Caco-2 (cell line): ENCODE measurements at regions not wholly inside any gene's neighbourhood (a gene's known extent, or its start where the extent isn't known, plus 50 kb on each side); places are given as distances from the start of the nearest gene placed in this dataset.

Source experiments
- BruUV-seq: library from RNA; stranded (reverse); fragments of 400-500 nt; replicated peaks from 2 replicates; lab custom pipeline; 2021; lab: Mats Ljungman, UMichigan
- CTCF ChIA-PET: fragments of 300-600 bp; sonication (Branson Sonifier 250); formaldehyde crosslinking; loops from one replicate; lab custom pipeline; 2022; ENCODE audit warnings: antibody characterized with exemption; lab: Charles Lee
- POLR2A ChIA-PET: fragments of 300-600 bp; sonication (Branson Sonifier 250); formaldehyde crosslinking; loops from one replicate; lab custom pipeline; 2022; ENCODE audit warnings: antibody characterized with exemption; lab: Charles Lee
- DNase-seq, 2 experiments: peaks; one replicate each; pipeline versions ENCODE4 v3.0.0 to v3.0.0-alpha.2; 2020 to 2022
- H3K27me3 ChIP-seq: replicated peaks from 2 replicates; pipeline ENCODE4 v1.6.0; 2011; ENCODE audit warnings: low read length; ENCODE audit not compliant: control insufficient read depth, insufficient read depth
- H3K36me3 ChIP-seq: 2 replicates; pipeline ENCODE4 v1.5.1; 2011; ENCODE audit warnings: low read length; ENCODE audit not compliant: control insufficient read depth, insufficient read depth
- H3K4me1 ChIP-seq: fragments of 250-450 bp; sonication (Bioruptor Pico); 2 replicates; pipeline ENCODE4 v1.5.1; 2020; ENCODE audit warnings: mild to moderate bottlenecking
- H3K4me3 ChIP-seq: 2 replicates; pipeline ENCODE4 v1.5.1; 2011; ENCODE audit warnings: low read depth, mild to moderate bottlenecking, control low read depth, low read length
- H3K9me3 ChIP-seq: fragments of 250-450 bp; sonication (Bioruptor Pico); 2 replicates; pipeline ENCODE4 v1.5.1; 2020; ENCODE audit warnings: mild to moderate bottlenecking, moderate library complexity
- H3K27ac Mint-ChIP-seq: one replicate; pipeline ENCODE4 v1.8.0; 2022; ENCODE audit warnings: mixed read lengths; ENCODE audit not compliant: unreplicated experiment
- H3K27me3 Mint-ChIP-seq: one replicate; pipeline ENCODE4 v1.8.0; 2022; ENCODE audit warnings: mixed read lengths; ENCODE audit not compliant: insufficient read depth, unreplicated experiment
- H3K36me3 Mint-ChIP-seq: one replicate; pipeline ENCODE4 v1.8.0; 2022; ENCODE audit warnings: mild to moderate bottlenecking, mixed read lengths; ENCODE audit not compliant: insufficient read depth, unreplicated experiment
- H3K4me1 Mint-ChIP-seq: one replicate; pipeline ENCODE4 v1.8.0; 2022; ENCODE audit warnings: low read depth, mixed read lengths; ENCODE audit not compliant: unreplicated experiment
- H3K4me3 Mint-ChIP-seq: one replicate; pipeline ENCODE4 v1.8.0; 2022; ENCODE audit warnings: mild to moderate bottlenecking, moderate library complexity, mixed read lengths; ENCODE audit not compliant: unreplicated experiment
- H3K9me3 Mint-ChIP-seq: one replicate; pipeline ENCODE4 v1.8.0; 2022; ENCODE audit warnings: mixed read lengths; ENCODE audit not compliant: unreplicated experiment
- intact Hi-C: fragments of 100-400 bp; cut with micrococcal nuclease; formaldehyde crosslinking; loops from one replicate; pipeline ENCODE4 v1.10.0; 2022; ENCODE audit not compliant: unreplicated experiment
- TF ChIP-seq, protein P1 (sequence below), 2 experiments: fragments of 200-600 bp in 1 of 2; IDR thresholded peaks; 1 replicate in 1 of 2; 2 replicates in 1 of 2; pipeline versions ENCODE4 v1.5.1 to v1.8.0; 2011 to 2022; ENCODE audit warnings: antibody characterized with exemption in 1 of 2, control low read depth in 1 of 2, inconsistent platforms in 1 of 2, low read depth in 1 of 2, low read length in 1 of 2, mild to moderate bottlenecking in 1 of 2, moderate library complexity in 1 of 2; ENCODE audit not compliant: insufficient read depth in 1 of 2, severe bottlenecking in 1 of 2, unreplicated experiment in 1 of 2

DNA sequence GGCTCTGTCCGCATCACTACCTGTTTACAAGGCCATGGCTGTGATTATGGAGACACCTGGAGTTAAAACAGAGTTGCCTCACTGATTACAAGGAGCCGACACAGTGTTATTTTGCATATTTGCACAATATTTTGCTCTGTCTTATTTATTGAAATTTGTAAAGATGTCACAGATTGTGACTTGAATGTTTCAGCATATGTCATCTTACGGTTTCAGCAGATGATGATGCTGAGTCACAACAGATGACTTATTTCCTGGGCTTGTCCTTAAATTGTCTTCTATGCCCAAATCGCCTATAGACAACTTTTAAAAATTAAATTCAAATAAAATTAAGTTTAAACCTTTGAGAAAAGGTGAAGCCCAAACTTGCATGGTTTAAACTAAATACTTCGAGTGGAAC lies 87.1 kb upstream of the INPP4B start:
- no peaks in the 10 kb centered on the region for H3K27me3 ChIP-seq
- Mint-ChIP-seq H3K9me3 (no peaks in the 10 kb centered on the region), H3K4me3 (no peak overlapping the region), H3K4me1 (peaks cover 7% of the 10 kb centered on the region), H3K27ac (no peak overlapping the region), H3K36me3 (no peaks in the 10 kb centered on the region), H3K27me3 (no peaks in the 10 kb centered on the region)
- TF ChIP-seq, protein P1, sequence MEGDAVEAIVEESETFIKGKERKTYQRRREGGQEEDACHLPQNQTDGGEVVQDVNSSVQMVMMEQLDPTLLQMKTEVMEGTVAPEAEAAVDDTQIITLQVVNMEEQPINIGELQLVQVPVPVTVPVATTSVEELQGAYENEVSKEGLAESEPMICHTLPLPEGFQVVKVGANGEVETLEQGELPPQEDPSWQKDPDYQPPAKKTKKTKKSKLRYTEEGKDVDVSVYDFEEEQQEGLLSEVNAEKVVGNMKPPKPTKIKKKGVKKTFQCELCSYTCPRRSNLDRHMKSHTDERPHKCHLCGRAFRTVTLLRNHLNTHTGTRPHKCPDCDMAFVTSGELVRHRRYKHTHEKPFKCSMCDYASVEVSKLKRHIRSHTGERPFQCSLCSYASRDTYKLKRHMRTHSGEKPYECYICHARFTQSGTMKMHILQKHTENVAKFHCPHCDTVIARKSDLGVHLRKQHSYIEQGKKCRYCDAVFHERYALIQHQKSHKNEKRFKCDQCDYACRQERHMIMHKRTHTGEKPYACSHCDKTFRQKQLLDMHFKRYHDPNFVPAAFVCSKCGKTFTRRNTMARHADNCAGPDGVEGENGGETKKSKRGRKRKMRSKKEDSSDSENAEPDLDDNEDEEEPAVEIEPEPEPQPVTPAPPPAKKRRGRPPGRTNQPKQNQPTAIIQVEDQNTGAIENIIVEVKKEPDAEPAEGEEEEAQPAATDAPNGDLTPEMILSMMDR (IDR thresholded peaks at IDR 0.05; ENCODE audit: insufficient read depth in 1 of 2, low read depth in 1 of 2, low read length in 1 of 2, severe bottlenecking in 1 of 2, unreplicated experiment in 1 of 2), result no peak
- intact Hi-C loops, result no loop called here
- no peak overlapping the region for H3K4me3 ChIP-seq
- no peak for DNase-seq
- H3K9me3 ChIP-seq, result no peaks in the 10 kb centered on the region
- ChIA-PET POLR2A (no interaction called here), CTCF (no interaction called here)
- H3K36me3 ChIP-seq, result no peaks in the 10 kb centered on the region
- no TSS peak for BruUV-seq
- H3K4me1 ChIP-seq, result no peaks in the 10 kb centered on the region

DNA sequence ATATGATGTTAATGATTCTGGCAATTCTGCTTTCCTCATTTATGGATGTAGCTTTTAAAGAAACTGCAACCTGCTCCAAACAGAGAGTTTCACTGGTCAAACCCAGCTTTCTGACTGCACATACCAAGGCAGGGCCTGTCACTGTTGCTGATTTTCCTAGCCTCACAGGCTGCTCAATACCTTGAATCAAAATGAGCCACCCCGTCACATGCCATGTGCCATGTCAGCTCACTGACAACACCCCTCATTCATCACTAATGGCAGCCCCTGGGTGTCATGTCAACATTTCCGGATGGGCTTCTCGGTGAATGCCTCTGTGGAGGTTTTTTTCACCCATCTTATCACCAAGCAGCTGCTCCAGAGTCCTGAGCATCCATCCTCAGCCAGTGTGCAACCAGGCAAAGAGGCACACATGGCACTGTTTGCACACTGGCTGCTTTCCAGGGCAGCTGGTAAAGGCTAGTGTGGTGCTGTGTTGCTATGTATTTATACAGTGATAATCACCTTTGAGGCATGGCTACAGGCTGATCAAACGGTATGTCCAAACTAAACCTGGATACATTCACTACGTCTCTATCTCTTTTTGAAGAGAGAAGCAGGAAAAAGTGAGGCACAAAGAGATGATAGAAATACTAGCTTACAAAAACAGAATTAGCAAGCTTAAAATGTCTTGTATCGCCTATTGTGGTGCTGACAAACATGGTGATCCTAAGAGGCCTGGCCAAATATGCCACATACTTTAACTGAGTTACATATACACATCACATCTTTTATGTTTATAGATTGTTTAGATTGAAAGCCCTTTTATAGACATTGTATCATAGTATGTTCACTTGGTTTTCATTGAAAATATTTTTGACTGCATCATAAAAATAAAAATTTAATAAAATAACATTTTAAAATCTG lies 94.6 kb upstream of the INPP4B start:
- ChIA-PET POLR2A (no interaction called here), CTCF (no interaction called here)
- Mint-ChIP-seq H3K4me3 (no peak overlapping the region), H3K36me3 (no peaks in the 10 kb centered on the region), H3K4me1 (no peaks in the 10 kb centered on the region), H3K27me3 (peaks cover 5% of the 10 kb centered on the region), H3K27ac (no peak overlapping the region), H3K9me3 (no peaks in the 10 kb centered on the region)
- Histone ChIP-seq H3K4me1 (no peaks in the 10 kb centered on the region), H3K27me3 (no peaks in the 10 kb centered on the region), H3K9me3 (no peaks in the 10 kb centered on the region), H3K36me3 (no peaks in the 10 kb centered on the region), H3K4me3 (no peak overlapping the region)
- TF ChIP-seq, protein P1 (IDR thresholded peaks at IDR 0.05; ENCODE audit: insufficient read depth in 1 of 2, low read depth in 1 of 2, low read length in 1 of 2, severe bottlenecking in 1 of 2, unreplicated experiment in 1 of 2), result no peak
- BruUV-seq, result no TSS peak
- intact Hi-C loops, result no loop called here
- no peak for DNase-seq

DNA sequence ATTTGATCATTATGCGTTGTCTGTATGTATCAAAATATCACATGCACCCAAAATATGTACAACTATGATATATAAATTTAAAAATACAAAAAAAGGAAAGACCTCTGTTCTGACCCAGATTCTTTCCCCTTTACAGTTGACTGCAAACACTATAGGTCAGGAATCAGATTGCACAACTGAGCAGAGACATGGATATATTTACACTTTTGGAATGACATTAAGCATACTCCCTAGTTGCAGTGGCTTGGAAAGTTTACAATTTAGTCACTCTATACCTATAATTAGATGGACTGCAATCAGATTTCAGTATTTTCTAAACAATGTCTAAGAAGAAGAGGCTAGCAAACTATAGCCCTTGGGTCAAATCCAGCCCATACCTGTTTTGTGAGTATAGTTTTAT lies 98.5 kb upstream of the INPP4B start:
- CTCF ChIA-PET, result no interaction called here
- H3K9me3 Mint-ChIP-seq, result no peaks in the 10 kb centered on the region
- intact Hi-C loops, result no loop called here
- H3K27me3 ChIP-seq, result no peaks in the 10 kb centered on the region
- no peak for DNase-seq
- H3K4me1 Mint-ChIP-seq, result no peaks in the 10 kb centered on the region
- TF ChIP-seq, protein P1 (IDR thresholded peaks at IDR 0.05; ENCODE audit: insufficient read depth in 1 of 2, low read depth in 1 of 2, low read length in 1 of 2, severe bottlenecking in 1 of 2, unreplicated experiment in 1 of 2), result no peak
- POLR2A ChIA-PET, result no interaction called here
- 0 out of 2 replicates have a peak, but pooled peaks cover 3% of the 10 kb centered on the region for H3K9me3 ChIP-seq
- no peaks in the 10 kb centered on the region for H3K4me1 ChIP-seq
- no peak overlapping the region for H3K27ac Mint-ChIP-seq
- peaks cover 6% of the 10 kb centered on the region for H3K27me3 Mint-ChIP-seq
- H3K4me3 Mint-ChIP-seq, result no peak overlapping the region
- no peaks in the 10 kb centered on the region for H3K36me3 ChIP-seq
- BruUV-seq, result no TSS peak
- no peaks in the 10 kb centered on the region for H3K36me3 Mint-ChIP-seq
- no peak overlapping the region for H3K4me3 ChIP-seq
